H4 (cell line): ENCODE measurements at regions not wholly inside any gene's neighbourhood (a gene's known extent, or its start where the extent isn't known, plus 50 kb on each side); places are given as distances from the start of the nearest gene placed in this dataset.

ENCODE experiments used
- DNase-seq: peaks from one replicate; pipeline ENCODE4 v3.0.0-alpha.2; 2015; ENCODE audit warnings: low spot score

DNA sequence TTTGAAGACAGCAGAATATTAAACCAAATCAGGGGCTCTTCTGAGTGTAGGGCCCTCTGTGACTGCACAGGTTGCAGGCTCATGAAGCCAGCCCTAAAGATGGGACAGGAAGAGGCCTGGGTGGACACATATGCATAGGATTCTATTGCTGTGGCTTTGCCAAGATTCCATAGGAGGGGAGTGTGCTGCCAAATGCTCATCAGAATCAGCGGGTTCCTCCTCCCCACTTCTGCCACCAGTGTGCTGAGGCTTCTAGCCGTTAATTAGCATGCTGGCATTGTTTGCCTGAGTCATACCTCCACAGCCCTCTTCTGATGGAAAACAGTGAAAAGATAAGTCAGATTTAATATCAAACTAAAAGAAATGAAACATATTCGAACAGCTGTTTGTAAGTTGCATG is 103.9 kb upstream of the TMEFF2 start:
- DNase-seq, result peak; percentile 22

DNA sequence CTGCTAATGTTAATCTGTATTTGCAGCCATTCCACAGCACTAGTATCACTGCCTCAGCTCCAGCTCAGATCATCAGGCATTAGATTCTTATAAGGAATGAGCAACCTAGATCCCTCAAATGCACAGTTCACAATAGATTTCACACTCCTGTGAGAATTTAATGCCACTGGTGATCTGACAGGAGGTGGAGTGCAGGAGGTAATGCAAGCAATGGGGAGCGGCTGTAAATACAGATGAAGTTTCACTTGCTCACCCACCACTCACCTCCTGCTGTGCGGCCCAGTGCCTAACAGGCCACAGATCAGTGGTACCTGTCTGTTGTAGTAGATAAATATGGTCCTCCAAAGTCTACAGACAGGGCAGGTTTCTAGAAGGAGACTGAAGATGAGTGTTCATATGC is 97.7 kb upstream of the TMEFF2 start:
- DNase-seq, result no peak

DNA sequence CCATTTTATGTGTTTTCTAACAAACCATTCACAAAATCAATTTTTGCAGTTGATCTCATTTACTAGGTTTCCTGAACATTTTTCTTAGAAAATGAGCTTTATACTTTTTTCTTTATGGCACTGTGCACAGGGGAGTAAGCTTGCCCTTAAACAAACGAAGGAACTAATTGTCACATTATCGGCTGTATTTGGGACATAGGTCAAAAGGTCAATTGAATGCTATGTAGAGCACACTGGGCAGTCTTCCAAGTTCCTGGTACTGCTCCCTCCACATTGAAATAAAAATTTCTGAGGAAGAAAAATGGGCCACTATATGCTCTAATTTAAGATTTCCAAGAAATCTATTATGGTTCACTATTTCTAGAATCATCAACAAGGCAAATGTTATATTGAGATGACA is 93.6 kb upstream of the TMEFF2 start:
- no peak for DNase-seq

GRCh38 chr2:192286093-192286701 is 91.5 kb upstream of the TMEFF2 start:
- DNase-seq, result peak; percentile 34

DNA sequence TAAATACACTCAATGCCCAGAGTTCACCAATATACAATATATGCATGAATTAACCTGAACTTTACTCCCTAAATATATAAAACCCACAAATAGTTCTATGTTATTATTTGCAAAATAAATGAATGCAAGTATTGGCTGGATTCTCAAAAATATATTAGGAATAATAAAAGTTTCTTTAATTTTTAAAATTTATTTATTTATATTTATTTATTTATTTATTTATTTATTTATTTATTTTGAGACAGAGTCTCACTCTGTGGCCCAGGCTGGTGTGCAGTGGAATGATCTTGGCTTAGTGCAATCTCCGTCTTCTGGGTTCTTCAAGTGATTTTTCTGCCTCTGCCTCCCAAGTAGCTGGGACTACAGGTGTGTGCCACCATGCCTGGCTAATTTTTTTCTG is 88.7 kb upstream of the TMEFF2 start:
- DNase-seq, result no peak

DNA sequence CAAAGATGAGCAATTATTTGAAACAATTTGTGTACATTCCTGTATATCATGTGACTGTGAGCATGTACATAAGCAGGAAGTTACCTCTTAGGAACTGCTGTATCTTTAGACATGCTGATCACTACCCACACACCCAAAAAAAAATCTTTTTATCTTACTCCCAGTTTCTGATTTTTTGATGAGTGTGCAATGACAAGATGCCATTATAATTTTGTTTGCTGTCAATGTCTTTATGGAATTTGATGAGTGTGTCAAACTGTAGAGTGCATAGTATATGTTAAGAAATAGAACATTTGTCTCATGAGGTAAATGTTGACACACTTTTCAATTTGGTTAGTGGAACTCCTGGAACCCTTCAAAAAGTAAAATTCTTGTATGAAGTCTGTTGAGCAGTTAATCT is 84.0 kb upstream of the TMEFF2 start:
- DNase-seq, result no peak

- DNase-seq, result no peak
These were observed 82.9 kb upstream of the TMEFF2 start for GRCh38 chr2:192277494-192278109.

DNA sequence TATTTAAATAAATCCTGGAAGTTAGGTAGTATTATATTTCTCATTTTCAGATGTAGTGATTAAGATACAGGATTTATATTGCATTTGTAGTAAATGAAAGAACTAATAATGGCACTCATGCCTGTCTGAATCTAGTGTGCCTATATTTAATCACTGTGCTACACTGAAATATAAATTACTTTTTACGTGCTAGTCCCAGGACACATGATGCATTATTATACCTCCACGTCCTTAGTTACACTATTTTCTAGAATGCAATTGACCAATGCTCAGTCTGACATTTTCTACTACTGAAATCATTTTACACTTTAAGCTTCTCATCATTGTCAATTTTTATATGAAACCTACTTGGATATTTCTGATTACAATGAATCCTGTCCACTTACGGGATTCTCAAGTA is 80.9 kb upstream of the TMEFF2 start:
- DNase-seq, result no peak

DNA sequence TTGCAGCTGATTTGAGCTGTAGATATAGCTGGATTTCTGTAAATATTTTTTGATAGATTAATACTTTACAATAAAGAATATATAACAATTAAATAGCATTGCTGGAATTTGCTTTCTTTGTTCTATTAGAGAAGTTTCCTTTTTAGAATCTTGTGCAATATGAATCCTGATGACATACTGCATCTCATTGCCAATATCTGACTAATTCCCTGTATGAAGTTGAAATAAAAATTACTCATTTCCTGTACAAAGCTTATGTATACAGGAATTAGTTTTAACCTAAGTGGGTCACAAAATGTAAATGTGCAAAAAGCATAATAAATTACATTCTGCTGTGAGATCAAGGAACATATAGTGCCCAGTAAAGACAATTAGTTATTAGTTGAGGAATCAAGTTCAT is 72.8 kb upstream of the TMEFF2 start:
- DNase-seq, result peak; percentile 19

GRCh38 chr2:192265751-192266150 is 71.0 kb upstream of the TMEFF2 start:
- DNase-seq, result no peak

- DNase-seq, result no peak
These were observed 59.7 kb upstream of the TMEFF2 start for GRCh38 chr2:192254444-192254843.

- no peak for DNase-seq
These were observed 59.0 kb upstream of the TMEFF2 start for GRCh38 chr2:192253692-192254091.

DNA sequence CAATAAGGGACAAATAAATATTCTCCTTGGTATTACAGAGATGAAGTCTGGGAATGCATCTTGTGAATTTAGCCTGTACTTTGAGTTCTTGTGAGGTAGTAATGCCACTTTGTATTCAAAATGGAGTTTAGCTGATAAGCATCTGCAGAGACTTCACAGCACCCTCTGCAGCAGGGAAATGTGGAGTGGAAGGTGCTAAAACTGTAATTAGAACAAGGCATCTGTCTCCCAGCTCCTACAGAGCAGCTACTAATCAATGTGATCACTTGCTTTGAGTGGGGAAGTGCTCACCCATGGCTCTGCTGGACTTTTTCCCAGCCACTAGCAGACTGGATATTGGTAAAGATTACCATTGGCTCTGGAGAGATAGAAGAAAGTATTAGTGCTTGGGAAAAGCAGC is 56.2 kb upstream of the TMEFF2 start:
- DNase-seq, result no peak

- DNase-seq, result no peak
These were observed 52.7 kb upstream of the TMEFF2 start for GRCh38 chr2:192247456-192247855.

DNA sequence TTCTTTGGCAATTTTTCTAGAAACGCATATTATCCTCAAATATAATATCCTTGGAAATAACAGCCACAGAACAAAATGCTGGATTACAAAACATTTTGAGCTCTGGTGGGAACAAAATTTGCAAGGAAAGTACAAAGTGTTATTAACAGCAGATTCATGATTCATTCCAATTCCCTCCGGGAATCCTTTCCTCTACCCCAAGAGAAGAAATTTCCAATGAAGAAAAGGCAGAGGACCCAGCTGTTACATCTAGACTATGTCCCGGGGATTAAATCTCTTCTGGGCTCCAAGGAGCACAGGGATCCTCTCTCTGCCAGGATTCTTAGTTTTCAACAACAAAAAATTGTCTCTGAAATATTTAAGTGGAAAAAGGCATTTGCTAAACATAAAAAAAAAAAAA is 51.6 kb upstream of the TMEFF2 start:
- no peak for DNase-seq

DNA sequence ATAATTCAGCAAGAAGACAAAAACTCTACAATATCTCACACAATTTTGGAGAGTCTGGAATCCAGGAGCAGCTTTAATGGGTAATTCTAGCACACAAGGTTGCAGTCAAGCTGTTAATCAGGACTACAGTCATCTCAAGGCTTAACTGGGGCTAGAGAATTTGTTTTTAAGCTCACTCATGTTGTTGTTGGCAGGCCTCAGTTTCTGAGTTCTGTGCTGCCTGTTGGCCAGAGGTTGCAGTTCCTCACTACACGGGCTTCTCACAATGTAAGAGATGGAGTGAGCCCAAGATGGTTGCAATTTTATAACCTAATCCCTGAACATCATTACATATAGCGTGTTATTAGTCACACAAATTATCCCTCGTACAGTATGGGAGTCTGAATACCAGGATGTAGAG is 50.6 kb upstream of the TMEFF2 start:
- DNase-seq, result no peak
